ENCODE measurements at regions not wholly inside any gene's neighbourhood (a gene's known extent, or its start where the extent isn't known, plus 50 kb on each side); places are given as distances from the start of the nearest gene placed in this dataset.
A peak's percentile ranks its signal among the peaks of the same experiment; 100 is the strongest.

GRCh38 chr3:139101396-139101795 is 56.7 kb upstream of the PRR23C start:
- H3K4me3 ChIP-seq (ENCODE audit: low read depth, poor library complexity, severe bottlenecking), result no peak overlapping the region
- intact Hi-C loops (cut with DNase I; ENCODE audit: low total_unique reads), result no loop called here
- peak in 1 of 2 donors; percentile 68 for DNase-seq (ENCODE audit: low spot score in 2 of 2)
- 48 to 71% methylated on average over 2 of the region's 2 CpGs for WGBS, 2 donors
- TF ChIP-seq CTCF (IDR thresholded peaks at IDR 0.05) (no peak), POLR2A (IDR thresholded peaks at IDR 0.05) (no peak)

DNA sequence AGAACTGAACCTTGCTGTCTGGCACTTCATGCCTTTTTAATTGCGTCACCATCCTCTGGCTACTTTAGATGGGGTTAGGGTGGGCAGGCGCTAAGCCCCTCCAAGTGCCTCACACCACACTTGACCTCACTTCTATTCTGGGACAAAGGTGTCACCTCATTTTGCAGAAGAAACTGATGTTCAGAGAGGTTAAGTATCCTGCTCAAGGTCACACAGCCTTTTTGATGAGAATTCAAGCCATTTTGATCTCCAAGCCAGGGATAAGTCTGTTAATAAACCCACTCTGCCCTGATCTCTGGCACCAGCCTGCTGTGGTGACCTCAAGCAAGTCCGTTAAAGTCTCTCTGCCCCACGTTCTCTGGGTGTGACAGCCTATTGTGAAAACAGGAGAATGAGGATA is 58.8 kb upstream of the PRR23C start:
- H3K4me3 ChIP-seq (ENCODE audit: low read depth, poor library complexity, severe bottlenecking), result no peak overlapping the region
- intact Hi-C loops (cut with DNase I; ENCODE audit: low total_unique reads), result no loop called here
- 79 to 89% methylated on average over 4 of the region's 4 CpGs for WGBS, 2 donors
- no peak for DNase-seq (ENCODE audit: low spot score in 2 of 2)
- no peak for TF ChIP-seq CTCF (IDR thresholded peaks at IDR 0.05)
- TF ChIP-seq POLR2A (IDR thresholded peaks at IDR 0.05), result no peak

DNA sequence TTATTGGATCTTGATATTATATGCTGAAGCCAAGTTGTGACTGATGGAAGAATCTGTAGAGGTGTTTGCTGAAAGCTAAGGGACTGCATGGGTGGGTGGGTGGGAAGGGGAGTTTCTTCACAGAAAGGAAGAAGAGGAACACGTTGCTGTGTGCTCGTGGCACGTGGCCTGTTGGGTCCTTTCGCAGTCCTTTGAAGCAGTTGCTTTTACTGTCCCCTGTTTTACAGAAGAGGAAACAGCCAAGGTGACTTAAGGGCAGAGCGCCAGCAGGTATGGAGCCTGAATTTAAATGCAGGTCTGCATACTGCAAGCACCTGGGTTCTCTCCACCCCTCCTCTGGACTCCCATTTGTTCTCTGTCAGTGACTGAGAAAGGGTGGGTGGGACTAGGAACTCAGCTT is 59.4 kb upstream of the PRR23C start:
- intact Hi-C loops (cut with DNase I; ENCODE audit: low total_unique reads), result no loop called here
- DNase-seq (ENCODE audit: low spot score in 2 of 2), result no peak
- WGBS, 2 donors, result 81 to 85% methylated on average over 5 of the region's 5 CpGs
- no peak for TF ChIP-seq CTCF (IDR thresholded peaks at IDR 0.05)
- no peak for TF ChIP-seq POLR2A (IDR thresholded peaks at IDR 0.05)
- H3K4me3 ChIP-seq (ENCODE audit: low read depth, poor library complexity, severe bottlenecking), result no peak overlapping the region

GRCh38 chr3:139105154-139105702 is 60.5 kb upstream of the PRR23C start:
- intact Hi-C loops (cut with DNase I; ENCODE audit: low total_unique reads), result no loop called here
- no peak for DNase-seq (ENCODE audit: low spot score in 2 of 2)

DNA sequence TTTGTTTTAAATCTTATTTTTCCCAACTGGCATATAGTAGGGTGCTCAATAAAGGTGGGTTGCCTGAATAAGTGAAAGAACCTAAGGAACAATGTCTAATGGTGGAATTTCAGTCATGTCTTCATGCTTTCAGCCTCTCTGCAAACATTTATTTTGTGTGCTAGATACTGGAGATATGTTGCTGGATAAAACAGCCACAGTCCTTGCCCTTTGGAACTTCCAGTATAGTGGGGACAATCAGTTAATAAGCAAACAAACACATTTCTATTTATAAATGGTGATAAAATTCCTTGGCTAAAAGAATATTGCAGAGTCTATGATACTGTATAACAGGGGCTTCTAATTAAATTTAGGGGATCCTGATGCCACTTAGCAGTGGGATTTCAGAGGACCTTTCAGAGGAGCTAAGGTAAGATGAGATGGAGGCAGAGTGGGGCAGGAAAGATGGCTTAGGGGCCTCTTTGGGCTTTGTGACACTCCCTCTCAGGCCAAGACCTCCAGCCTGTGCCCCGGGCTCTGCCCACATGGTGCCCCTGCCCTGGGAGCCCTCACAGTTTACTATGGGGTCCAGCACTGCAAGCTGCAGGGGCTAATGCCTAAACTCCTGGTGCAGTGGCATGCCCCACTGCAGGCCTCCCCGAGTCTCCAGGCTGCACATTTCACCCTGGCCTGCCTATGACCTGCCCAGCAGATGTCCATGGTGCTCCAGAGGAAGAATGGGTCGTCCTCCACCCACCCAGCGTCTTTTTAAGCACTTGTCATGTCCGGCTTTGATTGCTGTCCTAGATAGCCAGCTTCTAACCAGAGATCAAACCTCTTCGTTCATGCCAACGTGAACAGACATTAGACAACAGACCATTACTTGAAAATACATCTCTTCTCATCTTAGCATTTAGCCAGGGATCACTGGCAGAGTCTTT is 61.6 kb upstream of the PRR23C start:
- WGBS, 2 donors, result 76 to 88% methylated on average over 7 of the region's 7 CpGs
- no peak for TF ChIP-seq CTCF (IDR thresholded peaks at IDR 0.05)
- no peak for TF ChIP-seq POLR2A (IDR thresholded peaks at IDR 0.05)
- DNase-seq (ENCODE audit: low spot score in 2 of 2), result no peak
- intact Hi-C loops (cut with DNase I; ENCODE audit: low total_unique reads), result no loop called here
- H3K4me3 ChIP-seq (ENCODE audit: low read depth, poor library complexity, severe bottlenecking), result no peak overlapping the region

More at GRCh38 chr3:139105154-139105702, 60.5 kb upstream of the PRR23C start:
- WGBS, 2 donors, result 84 to 85% methylated on average over 7 of the region's 7 CpGs
- H3K4me3 ChIP-seq (ENCODE audit: low read depth, poor library complexity, severe bottlenecking), result no peak overlapping the region
- no peak for TF ChIP-seq CTCF (IDR thresholded peaks at IDR 0.05)
- no peak for TF ChIP-seq POLR2A (IDR thresholded peaks at IDR 0.05)

Measured in lower leg skin (tissue), 4 donors.